ENCODE measurements at regions not wholly inside any gene's neighbourhood (a gene's known extent, or its start where the extent isn't known, plus 50 kb on each side); places are given as distances from the start of the nearest gene placed in this dataset.

GRCh38 chr9:79334001-79334400 lies 237.8 kb upstream of the TLE4 start:
- no peak for DNase-seq (ENCODE audit: extremely low read depth in 1 of 11, low read depth in 9 of 11, low spot score in 4 of 11)

GRCh38 chr9:79334711-79335110 lies 237.1 kb upstream of the TLE4 start:
- no peak for DNase-seq (ENCODE audit: extremely low read depth in 1 of 11, low read depth in 9 of 11, low spot score in 4 of 11)

- DNase-seq (ENCODE audit: extremely low read depth in 1 of 11, low read depth in 9 of 11, low spot score in 4 of 11): no peak
These were observed 235.8 kb upstream of the TLE4 start for GRCh38 chr9:79335987-79336386.

GRCh38 chr9:79341561-79341960 lies 230.2 kb upstream of the TLE4 start:
- no peak for DNase-seq (ENCODE audit: extremely low read depth in 1 of 11, low read depth in 9 of 11, low spot score in 4 of 11)

GRCh38 chr9:79346350-79347020 lies 225.3 kb upstream of the TLE4 start:
- DNase-seq (ENCODE audit: extremely low read depth in 1 of 11, low read depth in 9 of 11, low spot score in 4 of 11): no peak

- DNase-seq (ENCODE audit: extremely low read depth in 1 of 11, low read depth in 9 of 11, low spot score in 4 of 11): no peak
These were observed 219.4 kb upstream of the TLE4 start for GRCh38 chr9:79352322-79352721.

- DNase-seq (ENCODE audit: extremely low read depth in 1 of 11, low read depth in 9 of 11, low spot score in 4 of 11): no peak
These were observed 217.8 kb upstream of the TLE4 start for GRCh38 chr9:79353856-79354520.

- DNase-seq (ENCODE audit: extremely low read depth in 1 of 11, low read depth in 9 of 11, low spot score in 4 of 11): no peak
These were observed 214.6 kb upstream of the TLE4 start for GRCh38 chr9:79357194-79357593.

- DNase-seq (ENCODE audit: extremely low read depth in 1 of 11, low read depth in 9 of 11, low spot score in 4 of 11): no peak
These were observed 214.1 kb upstream of the TLE4 start for GRCh38 chr9:79357616-79358015.

- no peak for DNase-seq (ENCODE audit: extremely low read depth in 1 of 11, low read depth in 9 of 11, low spot score in 4 of 11)
These were observed 211.1 kb upstream of the TLE4 start for GRCh38 chr9:79360387-79361347.

- DNase-seq (ENCODE audit: extremely low read depth in 1 of 11, low read depth in 9 of 11, low spot score in 4 of 11): no peak
These were observed 209.4 kb upstream of the TLE4 start for GRCh38 chr9:79362100-79363081.

GRCh38 chr9:79369676-79370075 lies 202.1 kb upstream of the TLE4 start:
- DNase-seq (ENCODE audit: extremely low read depth in 1 of 11, low read depth in 9 of 11, low spot score in 4 of 11): no peak

- no peak for DNase-seq (ENCODE audit: extremely low read depth in 1 of 11, low read depth in 9 of 11, low spot score in 4 of 11)
These were observed 200.5 kb upstream of the TLE4 start for GRCh38 chr9:79371301-79371700.

GRCh38 chr9:79371948-79372555 lies 199.7 kb upstream of the TLE4 start:
- DNase-seq (ENCODE audit: extremely low read depth in 1 of 11, low read depth in 9 of 11, low spot score in 4 of 11): no peak

- DNase-seq (ENCODE audit: extremely low read depth in 1 of 11, low read depth in 9 of 11, low spot score in 4 of 11): no peak
These were observed 194.4 kb upstream of the TLE4 start for GRCh38 chr9:79377339-79377855.

GRCh38 chr9:79378107-79378506 lies 193.7 kb upstream of the TLE4 start:
- no peak for DNase-seq (ENCODE audit: extremely low read depth in 1 of 11, low read depth in 9 of 11, low spot score in 4 of 11)

GRCh38 chr9:79382044-79382443 lies 189.7 kb upstream of the TLE4 start:
- no peak for DNase-seq (ENCODE audit: extremely low read depth in 1 of 11, low read depth in 9 of 11, low spot score in 4 of 11)

GRCh38 chr9:79382458-79382857 lies 189.3 kb upstream of the TLE4 start:
- no peak for DNase-seq (ENCODE audit: extremely low read depth in 1 of 11, low read depth in 9 of 11, low spot score in 4 of 11)
